HCT116 (cell line): ENCODE measurements at regions not wholly inside any gene's neighbourhood (a gene's known extent, or its start where the extent isn't known, plus 50 kb on each side); places are given as distances from the start of the nearest gene placed in this dataset.

Experiments used
- ATF3 ChIP-seq: IDR thresholded peaks from 2 replicates; pipeline ENCODE4 v1.6.1; 2012
- CEBPB ChIP-seq: IDR thresholded peaks from 2 replicates; pipeline ENCODE4 v1.6.1; 2012; ENCODE audit warnings: low read depth
- CTCF ChIP-seq, 3 experiments: fragments of 200-600 bp in 1 of 3; sonication (generic) in 1 of 3; IDR thresholded peaks in 2 of 3; conservative IDR thresholded peaks in 1 of 3; 2 replicates each; pipeline ENCODE4 v1.5.1; 2012 to 2017; ENCODE audit warnings: low read depth in 2 of 3, low read length in 2 of 3, antibody characterized with exemption in 1 of 3, borderline replicate concordance in 1 of 3, control low read depth in 1 of 3, mild to moderate bottlenecking in 1 of 3, mixed read lengths in 1 of 3, mixed run types in 1 of 3, moderate library complexity in 1 of 3; ENCODE audit not compliant: insufficient read depth in 1 of 3
- EGR1 ChIP-seq: IDR thresholded peaks from 2 replicates; pipeline ENCODE4 v1.6.1; 2012; ENCODE audit warnings: low read depth
- EZH2 ChIP-seq: fragments of 200-600 bp; sonication (generic); IDR thresholded peaks from 2 replicates; pipeline ENCODE4 v1.6.1; 2017; ENCODE audit warnings: antibody characterized with exemption, mixed run types
- EZH2phosphoT487 ChIP-seq: fragments of 200-600 bp; IDR thresholded peaks from 2 replicates; pipeline ENCODE4 v1.6.1; 2018; ENCODE audit warnings: antibody characterized with exemption, borderline replicate concordance
- MAX ChIP-seq: IDR thresholded peaks from 2 replicates; pipeline ENCODE4 v1.6.1; 2012
- POLR2A ChIP-seq: IDR thresholded peaks from 2 replicates; pipeline ENCODE4 v1.7.0; 2011; ENCODE audit warnings: borderline replicate concordance; ENCODE audit not compliant: insufficient read depth, insufficient read length; ENCODE audit errors: extremely low read depth
- POLR2AphosphoS5 ChIP-seq: IDR thresholded peaks from 2 replicates; pipeline ENCODE4 v1.6.1; 2011; ENCODE audit warnings: mild to moderate bottlenecking, low read depth, low read length, moderate library complexity
- RAD21 ChIP-seq: IDR thresholded peaks from 2 replicates; pipeline ENCODE4 v1.6.1; 2012; ENCODE audit warnings: low read depth, mild to moderate bottlenecking
- SIN3A ChIP-seq: IDR thresholded peaks from 2 replicates; pipeline ENCODE4 v1.6.1; 2012; ENCODE audit warnings: low read depth
- SP1 ChIP-seq: IDR thresholded peaks from 2 replicates; pipeline ENCODE4 v1.6.1; 2012; ENCODE audit warnings: low read depth
- YY1 ChIP-seq: IDR thresholded peaks from 2 replicates; pipeline ENCODE4 v1.6.1; 2011; ENCODE audit warnings: low read length, low read depth, moderate library complexity, mild to moderate bottlenecking; ENCODE audit not compliant: insufficient replicate concordance; ENCODE audit errors: extremely low read depth
- ZFX ChIP-seq: fragments of 450-650 bp; IDR thresholded peaks from 2 replicates; pipeline ENCODE4 v1.6.1; 2017

- TF ChIP-seq CTCF (IDR thresholded peaks at IDR 0.05 in 2 of 3, conservative IDR thresholded peaks at IDR 0.05 in 1 of 3; ENCODE audit: borderline replicate concordance in 1 of 3, insufficient read depth in 1 of 3, low read depth in 2 of 3, low read length in 2 of 3) (no peak), CEBPB (no peak), EZH2phosphoT487 (no peak), POLR2A (no peak), MAX (no peak), RAD21 (no peak), ZFX (no peak), EZH2 (no peak), YY1 (no peak), SIN3A (no peak), SP1 (no peak), POLR2AphosphoS5 (no peak), ATF3 (no peak), EGR1 (no peak)
Measured at GRCh38 chr4:119755599-119755998, 127.0 kb upstream of the PDE5A start.
